HG03175 (cell line): ENCODE measurements at regions not wholly inside any gene's neighbourhood (a gene's known extent, or its start where the extent isn't known, plus 50 kb on each side); places are given as distances from the start of the nearest gene placed in this dataset.

Experiments used
- ATAC-seq: cut with Tn5 transposase; IDR thresholded peaks from one replicate; pipeline ENCODE4 v1.9.1; 2021; ENCODE audit warnings: mild to moderate bottlenecking, moderate library complexity; ENCODE audit not compliant: unreplicated experiment

DNA sequence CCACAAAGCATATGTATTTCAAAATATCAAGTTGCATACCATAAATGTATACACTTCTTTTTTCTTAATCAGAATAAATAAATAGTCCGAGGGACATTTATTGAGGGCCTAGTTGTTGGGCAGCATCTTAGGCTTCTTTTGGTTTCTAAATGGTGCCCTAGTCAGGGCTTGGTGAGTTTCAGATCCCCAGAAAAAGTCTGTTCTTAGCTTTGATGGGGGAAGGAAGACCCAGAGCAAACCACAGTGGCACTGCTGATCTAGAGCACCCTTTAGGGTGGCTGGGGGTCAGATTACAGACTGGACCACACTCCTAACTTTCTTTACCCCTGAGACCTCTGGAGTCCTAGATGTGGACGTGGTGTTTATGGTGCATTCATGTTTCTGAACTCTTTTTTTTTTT is 97.8 kb downstream of the C9orf152 start:
- peak; percentile 91 for ATAC-seq

GRCh38 chr9:110111868-110112267 is 96.1 kb downstream of the C9orf152 start:
- ATAC-seq: no peak

GRCh38 chr9:110112792-110113191 is 95.2 kb downstream of the C9orf152 start:
- no peak for ATAC-seq

GRCh38 chr9:110114086-110114858 is 93.7 kb downstream of the C9orf152 start:
- no peak for ATAC-seq

DNA sequence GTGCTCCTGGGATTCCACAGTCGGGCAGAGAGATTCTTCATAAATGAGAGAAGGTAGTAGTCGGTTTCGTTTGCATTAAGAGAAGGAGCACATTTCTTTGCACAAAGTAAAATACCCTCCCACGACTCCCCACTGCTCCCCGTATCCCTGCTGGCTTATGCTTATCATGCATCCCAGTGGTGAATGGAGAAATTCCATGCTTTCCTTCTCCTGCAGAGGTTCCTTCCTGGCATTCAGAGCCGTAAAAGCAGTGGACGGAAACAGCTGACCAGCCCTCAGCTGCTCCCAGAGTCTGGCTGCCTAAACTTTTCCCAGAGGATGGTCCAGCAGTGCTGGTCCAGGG is 93.1 kb downstream of the C9orf152 start:
- no peak for ATAC-seq

- no peak for ATAC-seq
Observed at GRCh38 chr9:110115341-110115820, 92.6 kb downstream of the C9orf152 start.

DNA sequence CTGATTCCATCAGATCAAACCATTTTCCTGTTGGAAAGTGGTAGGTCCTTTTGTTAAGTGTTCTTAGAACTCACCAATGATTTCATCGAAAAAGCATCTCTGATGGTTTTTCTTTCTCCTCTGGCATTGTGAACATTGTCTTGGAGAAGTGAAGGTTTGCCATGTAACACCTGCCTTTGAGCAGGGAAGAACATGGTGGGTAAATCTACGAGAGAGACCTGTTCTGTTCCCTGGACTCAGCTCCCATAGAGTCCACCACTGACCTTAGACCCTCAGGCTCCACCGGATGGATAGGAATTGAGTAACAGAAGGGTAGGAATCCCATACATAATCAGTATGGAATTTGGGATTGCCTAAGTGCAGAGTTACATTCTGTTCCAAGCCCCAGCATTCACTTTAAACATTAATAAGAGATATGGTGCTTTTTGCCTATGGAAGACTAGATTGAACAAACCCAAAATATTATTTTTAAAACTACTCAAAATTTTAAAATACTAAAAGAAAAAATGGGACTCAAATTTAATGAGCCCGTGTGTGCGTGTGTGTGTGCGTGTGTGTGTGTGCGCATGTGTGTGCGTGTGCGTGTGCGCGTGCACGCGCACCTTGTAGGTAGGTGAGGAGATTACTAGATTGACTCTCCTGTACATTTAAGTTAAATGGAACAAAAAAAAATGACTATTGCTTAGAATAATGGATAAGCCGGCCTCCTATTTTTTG is 92.0 kb downstream of the C9orf152 start:
- no peak for ATAC-seq

GRCh38 chr9:110116543-110116885 is 91.4 kb downstream of the C9orf152 start:
- no peak for ATAC-seq

- no peak for ATAC-seq
Observed at GRCh38 chr9:110121170-110121569, 86.8 kb downstream of the C9orf152 start.

DNA sequence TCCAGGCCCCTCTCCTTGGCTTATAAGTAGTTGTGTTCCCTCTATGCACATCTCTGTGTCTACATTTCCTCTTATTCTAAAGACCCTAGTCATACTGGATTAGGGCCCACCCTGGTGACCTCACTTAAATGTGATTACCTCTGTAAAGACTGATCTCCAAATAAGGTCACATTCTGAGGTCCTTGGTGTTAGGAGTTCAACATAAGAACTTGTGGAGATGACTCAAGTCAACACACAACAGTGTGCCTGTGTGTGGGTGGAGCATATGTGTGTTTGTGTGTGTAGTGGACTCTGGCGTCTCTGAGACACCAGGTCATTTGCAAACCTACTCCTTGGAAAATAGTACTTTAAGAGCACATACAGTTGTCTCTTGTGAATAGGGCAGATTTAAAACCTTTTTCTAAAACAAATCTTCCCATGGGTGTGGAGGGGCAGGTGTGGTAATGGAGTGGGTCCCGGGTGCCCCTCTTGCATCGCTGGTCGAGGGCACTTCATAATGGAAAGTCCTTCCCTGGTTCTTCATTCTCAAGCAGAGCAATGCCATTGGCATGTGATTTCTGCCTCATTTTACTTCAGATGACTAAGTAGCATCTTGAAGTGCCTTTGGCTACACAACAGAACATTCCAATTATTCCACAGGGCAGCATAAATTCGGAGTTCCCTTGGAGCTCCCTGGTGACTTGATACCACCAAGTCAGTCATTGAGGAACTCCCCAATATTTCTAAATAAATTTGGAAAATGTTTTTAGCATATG is 84.4 kb downstream of the C9orf152 start:
- ATAC-seq: no peak

GRCh38 chr9:110124439-110124838 is 83.5 kb downstream of the C9orf152 start:
- ATAC-seq: no peak

GRCh38 chr9:110125207-110125751 is 82.7 kb downstream of the C9orf152 start:
- ATAC-seq: no peak

DNA sequence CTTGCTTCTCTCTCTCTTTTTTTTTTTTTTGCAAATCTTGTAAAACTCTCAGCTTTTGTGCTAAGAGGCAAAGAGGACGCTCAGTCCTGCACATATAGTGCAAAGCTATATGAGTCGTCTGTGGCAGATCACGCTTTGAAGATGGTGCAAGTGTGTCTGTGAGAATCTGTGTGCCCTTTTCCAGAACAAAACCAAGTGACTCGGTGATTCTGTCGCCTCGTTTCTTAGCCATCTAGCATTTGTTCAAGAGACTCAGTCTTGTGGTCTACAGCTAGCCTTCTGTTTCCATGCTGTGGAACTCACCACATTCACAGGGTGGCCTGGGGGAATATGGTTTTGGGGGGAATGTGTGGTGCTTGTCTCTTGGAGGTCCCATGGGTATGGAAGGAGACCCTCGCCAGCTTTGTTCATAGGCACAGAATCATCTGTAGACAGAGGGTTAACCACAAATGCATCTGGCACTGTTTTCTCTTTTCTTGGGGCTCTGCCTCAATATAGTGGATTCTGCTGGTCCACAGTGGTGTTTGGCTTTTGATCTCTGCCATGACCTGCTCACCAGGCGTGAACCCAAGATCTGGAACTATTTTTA is 82.1 kb downstream of the C9orf152 start:
- no peak for ATAC-seq

GRCh38 chr9:110126499-110126941 is 81.4 kb downstream of the C9orf152 start:
- no peak for ATAC-seq

GRCh38 chr9:110126986-110127864 is 80.7 kb downstream of the C9orf152 start:
- ATAC-seq: no peak

DNA sequence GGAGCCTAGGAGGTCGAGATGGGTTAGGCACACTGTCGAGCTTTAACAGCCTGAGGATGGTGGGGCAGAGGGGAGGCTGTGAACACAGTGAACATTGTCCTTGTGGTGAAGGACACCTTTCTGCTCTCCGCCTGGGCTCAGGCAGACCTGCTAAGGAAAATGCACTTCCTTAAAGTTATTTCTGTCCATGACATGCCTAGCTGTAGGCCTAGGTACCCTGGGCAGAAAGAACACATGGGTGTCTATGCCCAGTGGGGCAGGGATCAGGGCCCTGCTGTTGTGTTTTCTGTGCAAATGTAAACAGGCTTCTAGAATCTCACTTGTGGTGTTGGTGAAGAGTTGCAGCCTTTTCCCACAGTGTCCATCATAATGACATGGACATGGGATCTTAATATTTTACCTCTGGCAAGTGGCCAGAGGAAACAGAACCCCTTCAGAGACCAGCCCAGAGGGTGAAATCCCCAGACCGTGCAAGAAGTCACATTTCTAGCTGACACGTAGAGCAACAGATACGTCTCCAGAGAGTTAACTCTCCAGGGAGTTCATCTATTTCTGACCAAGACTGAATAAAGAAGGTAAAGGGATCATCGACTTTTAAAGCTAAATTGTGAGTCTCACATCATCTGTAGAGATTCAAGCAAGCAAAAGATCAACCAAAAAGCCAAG is 79.2 kb downstream of the C9orf152 start:
- ATAC-seq: peak; percentile 87

- ATAC-seq: no peak
Observed at GRCh38 chr9:110129425-110129824, 78.5 kb downstream of the C9orf152 start.

- ATAC-seq: no peak
Observed at GRCh38 chr9:110130211-110130610, 77.7 kb downstream of the C9orf152 start.

DNA sequence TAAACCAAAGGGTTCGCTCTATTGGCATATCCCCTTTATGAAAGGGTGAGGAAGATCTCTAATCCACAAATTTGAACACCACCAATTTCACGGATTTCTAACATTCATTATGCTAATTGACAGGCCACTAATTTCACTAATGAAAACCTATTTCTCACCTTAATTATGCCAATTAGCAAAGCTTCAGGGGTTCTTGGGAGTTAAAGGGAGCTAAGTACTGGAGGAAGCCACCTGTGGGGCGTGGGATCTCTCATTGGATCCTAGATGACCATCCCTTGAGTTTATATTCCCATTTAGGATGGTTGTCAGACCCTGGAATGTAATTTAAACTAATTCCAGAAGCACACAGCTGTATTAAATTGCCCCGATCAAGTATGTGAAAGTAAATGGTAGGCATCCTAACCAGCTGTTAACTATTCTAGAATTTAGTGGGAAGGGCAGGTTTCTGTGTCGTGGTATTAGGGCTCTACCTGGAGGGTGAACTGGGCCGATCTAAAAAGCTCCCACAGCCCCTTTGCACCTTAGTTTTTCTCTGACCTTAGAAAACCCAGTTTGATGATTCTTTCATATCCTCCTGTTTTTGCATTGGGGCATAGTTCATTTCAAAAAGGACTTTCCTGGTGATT is 77.1 kb downstream of the C9orf152 start:
- ATAC-seq: no peak
